ENCODE measurements at regions not wholly inside any gene's neighbourhood (a gene's known extent, or its start where the extent isn't known, plus 50 kb on each side); places are given as distances from the start of the nearest gene placed in this dataset.

DNA sequence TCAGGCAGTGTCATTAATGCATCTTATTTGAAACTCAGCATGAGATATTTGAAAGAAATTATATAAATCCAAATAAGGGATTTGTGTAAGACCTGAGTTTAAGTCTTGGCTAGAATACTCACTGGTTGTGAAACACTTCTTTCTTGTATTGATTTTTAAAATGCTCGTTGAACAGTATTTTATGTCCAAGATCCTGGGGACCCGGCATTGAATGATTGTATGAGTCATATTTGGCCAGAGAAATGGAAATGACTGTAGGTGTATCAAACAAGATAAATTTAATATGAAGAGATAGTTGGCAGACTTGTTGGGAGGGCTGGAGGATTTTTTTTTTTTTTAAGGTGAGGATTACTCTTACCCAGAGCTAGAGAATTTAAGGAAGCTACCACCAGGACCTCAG lies 606.1 kb upstream of the CPEB2 start:
- Histone ChIP-seq H2AFZ (no peak overlapping the region), H3K4me3 (no peak overlapping the region), H3K4me1 (ENCODE audit: insufficient read depth) (peaks cover 4% of the 10 kb centered on the region; the same call in 1 of the 2 replicates), H3K27me3 (ENCODE audit: insufficient read depth) (no peaks in the 10 kb centered on the region), H3K27ac (ENCODE audit: low read depth) (no peak overlapping the region), H3K9me2 (ENCODE audit: insufficient read depth) (peaks cover 8% of the 10 kb centered on the region; the same call in 1 of the 2 replicates), H3K36me3 (ENCODE audit: insufficient read depth) (no peaks in the 10 kb centered on the region), H4K20me1 (replicated peaks; ENCODE audit: insufficient read depth) (no peaks in the 10 kb centered on the region), H3K4me2 (no peak overlapping the region), H3F3A (replicated peaks; ENCODE audit: low read depth) (no peaks in the 10 kb centered on the region), H3K79me2 (replicated peaks; ENCODE audit: insufficient read depth) (no peaks in the 10 kb centered on the region)
- Mint-ChIP-seq H3K9me3 (peaks cover 6% of the 10 kb centered on the region; the same call in 2 of the 3 replicates), H3K4me1 (peaks cover 6% of the 10 kb centered on the region; the same call in 2 of the 3 replicates), H3K4me3 (no peak overlapping the region), H3K27ac (no peak overlapping the region), H3K36me3 (ENCODE audit: low read depth) (peaks cover 3% of the 10 kb centered on the region; the same call in 2 of the 3 replicates), H3K27me3 (ENCODE audit: insufficient read depth, low read depth, poor library complexity) (peaks cover 2% of the 10 kb centered on the region)
- TF ChIP-seq JUNB (IDR thresholded peaks at IDR 0.05; ENCODE audit: unreplicated experiment) (no peak), CREB1 (CRISPR knock-in tag; IDR thresholded peaks at IDR 0.05; ENCODE audit: low read depth) (no peak), ZNF114 (CRISPR knock-in tag; IDR thresholded peaks at IDR 0.05) (no peak), EZH2phosphoT487 (IDR thresholded peaks at IDR 0.05; ENCODE audit: unreplicated experiment) (no peak), ZNF462 (CRISPR knock-in tag; IDR thresholded peaks at IDR 0.05) (no peak), REST (IDR thresholded peaks at IDR 0.05; ENCODE audit: unreplicated experiment) (no peak), POLR2AphosphoS5 (IDR thresholded peaks at IDR 0.05; ENCODE audit: low read depth) (no peak), NANOG (IDR thresholded peaks at IDR 0.05; ENCODE audit: borderline replicate concordance) (no peak), EZH2 (IDR thresholded peaks at IDR 0.05; ENCODE audit: low read depth, unreplicated experiment) (no peak), STAT1 (IDR thresholded peaks at IDR 0.05; ENCODE audit: unreplicated experiment) (no peak), ZNF331 (CRISPR knock-in tag; IDR thresholded peaks at IDR 0.05; ENCODE audit: low read depth) (no peak)
- TF ChIP-seq, protein P1, sequence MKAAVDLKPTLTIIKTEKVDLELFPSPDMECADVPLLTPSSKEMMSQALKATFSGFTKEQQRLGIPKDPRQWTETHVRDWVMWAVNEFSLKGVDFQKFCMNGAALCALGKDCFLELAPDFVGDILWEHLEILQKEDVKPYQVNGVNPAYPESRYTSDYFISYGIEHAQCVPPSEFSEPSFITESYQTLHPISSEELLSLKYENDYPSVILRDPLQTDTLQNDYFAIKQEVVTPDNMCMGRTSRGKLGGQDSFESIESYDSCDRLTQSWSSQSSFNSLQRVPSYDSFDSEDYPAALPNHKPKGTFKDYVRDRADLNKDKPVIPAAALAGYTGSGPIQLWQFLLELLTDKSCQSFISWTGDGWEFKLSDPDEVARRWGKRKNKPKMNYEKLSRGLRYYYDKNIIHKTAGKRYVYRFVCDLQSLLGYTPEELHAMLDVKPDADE (IDR thresholded peaks at IDR 0.05), result no peak
- TF ChIP-seq, protein P2, sequence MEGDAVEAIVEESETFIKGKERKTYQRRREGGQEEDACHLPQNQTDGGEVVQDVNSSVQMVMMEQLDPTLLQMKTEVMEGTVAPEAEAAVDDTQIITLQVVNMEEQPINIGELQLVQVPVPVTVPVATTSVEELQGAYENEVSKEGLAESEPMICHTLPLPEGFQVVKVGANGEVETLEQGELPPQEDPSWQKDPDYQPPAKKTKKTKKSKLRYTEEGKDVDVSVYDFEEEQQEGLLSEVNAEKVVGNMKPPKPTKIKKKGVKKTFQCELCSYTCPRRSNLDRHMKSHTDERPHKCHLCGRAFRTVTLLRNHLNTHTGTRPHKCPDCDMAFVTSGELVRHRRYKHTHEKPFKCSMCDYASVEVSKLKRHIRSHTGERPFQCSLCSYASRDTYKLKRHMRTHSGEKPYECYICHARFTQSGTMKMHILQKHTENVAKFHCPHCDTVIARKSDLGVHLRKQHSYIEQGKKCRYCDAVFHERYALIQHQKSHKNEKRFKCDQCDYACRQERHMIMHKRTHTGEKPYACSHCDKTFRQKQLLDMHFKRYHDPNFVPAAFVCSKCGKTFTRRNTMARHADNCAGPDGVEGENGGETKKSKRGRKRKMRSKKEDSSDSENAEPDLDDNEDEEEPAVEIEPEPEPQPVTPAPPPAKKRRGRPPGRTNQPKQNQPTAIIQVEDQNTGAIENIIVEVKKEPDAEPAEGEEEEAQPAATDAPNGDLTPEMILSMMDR (conservative IDR thresholded peaks at IDR 0.05; ENCODE audit: low read depth in 2 of 2), result no peak
- DNase-seq (ENCODE audit: low spot score) (no peak), ATAC-seq (no peak)

All from GM23338 (cell line).